ENCODE measurements at regions not wholly inside any gene's neighbourhood (a gene's known extent, or its start where the extent isn't known, plus 50 kb on each side); places are given as distances from the start of the nearest gene placed in this dataset.
"Not testable (repeated sequence)": the region's sequence is repeated elsewhere in the genome, so short reads cannot be mapped to it uniquely, and the experiment has no call there.

- DNase-seq (ENCODE audit: low spot score), result no peak
Observed at GRCh38 chr1:178643349-178643748, 81.7 kb upstream of the RALGPS2 start.

DNA sequence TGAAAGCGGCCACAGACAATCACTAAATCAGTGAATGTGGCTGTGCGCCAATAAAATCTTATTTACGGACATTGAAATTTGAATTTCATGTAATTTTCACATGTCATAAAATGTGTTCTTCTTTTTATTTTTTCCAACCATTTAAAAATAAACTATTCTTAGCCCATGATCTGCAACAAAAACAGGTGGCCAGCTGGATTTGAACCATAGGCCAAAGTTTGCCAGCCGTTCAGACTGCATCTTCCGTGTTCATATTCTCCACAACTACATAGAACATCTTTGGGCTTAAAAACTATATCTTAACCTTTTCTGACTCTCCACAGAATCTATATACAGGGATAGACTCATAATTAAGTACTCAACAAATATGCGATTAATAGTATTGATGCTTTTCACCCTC, 81.2 kb upstream of the RALGPS2 start:
- DNase-seq (ENCODE audit: low spot score), result no peak

DNA sequence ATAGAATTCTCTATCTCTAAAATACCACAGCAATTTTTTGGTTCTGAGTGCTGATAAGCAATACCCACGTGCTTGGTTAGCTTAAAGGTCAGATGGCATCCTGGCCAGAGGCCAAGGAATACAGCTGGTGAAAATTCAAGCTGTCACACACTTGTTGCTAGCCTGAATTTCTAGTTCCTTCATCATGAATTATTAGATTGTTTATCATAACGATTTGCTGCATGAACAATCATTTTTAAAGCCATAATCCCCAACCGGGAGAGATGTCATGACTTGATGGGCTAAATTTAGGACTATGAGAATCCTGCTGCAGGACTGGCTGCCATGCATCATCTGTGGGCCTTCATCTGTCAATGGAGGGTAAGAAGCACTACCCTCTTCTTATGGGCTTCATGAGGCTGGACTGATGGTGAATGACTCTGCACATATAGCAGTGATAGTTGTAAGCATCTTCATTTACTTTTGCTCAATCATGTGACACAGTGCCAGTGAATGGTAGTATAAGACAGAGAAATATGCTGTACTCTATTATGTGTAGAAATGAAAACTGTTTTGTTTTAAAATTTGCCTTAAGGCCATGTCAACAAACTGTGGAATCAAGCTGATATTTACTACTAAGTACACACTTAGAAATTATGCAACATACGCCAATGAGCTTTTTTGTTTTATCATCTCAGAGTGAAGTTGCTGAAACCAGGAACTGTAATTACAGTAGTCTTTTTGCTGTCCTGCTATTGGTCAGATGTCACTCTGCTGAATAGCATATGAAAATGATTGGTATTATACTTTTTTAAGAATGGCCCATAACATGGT, 80.5 kb upstream of the RALGPS2 start:
- no peak for DNase-seq (ENCODE audit: low spot score)

GRCh38 chr1:178645157-178645807, 79.8 kb upstream of the RALGPS2 start:
- peak; percentile 37 for DNase-seq (ENCODE audit: low spot score)

GRCh38 chr1:178645808-178646200, 79.2 kb upstream of the RALGPS2 start:
- no peak for DNase-seq (ENCODE audit: low spot score)

DNA sequence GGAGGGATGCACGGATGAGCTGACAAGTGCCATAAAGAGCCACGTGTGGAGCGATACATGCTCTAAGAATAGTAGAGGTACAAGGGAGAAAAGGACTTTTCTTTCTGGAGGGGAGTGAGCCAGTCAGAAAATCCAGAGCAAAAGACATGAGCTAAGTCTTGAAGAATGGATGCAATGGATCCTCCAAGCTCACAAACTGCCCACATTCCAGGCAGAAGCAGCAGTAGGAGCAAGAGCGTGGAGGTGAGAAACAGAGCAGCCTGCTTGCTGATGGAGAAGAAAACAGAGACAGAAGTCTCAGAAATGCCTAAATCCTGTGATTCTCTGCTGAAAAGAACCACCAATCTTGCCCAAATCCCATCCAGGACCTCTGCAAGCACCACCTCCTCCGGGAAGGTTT, 78.2 kb upstream of the RALGPS2 start:
- no peak for DNase-seq (ENCODE audit: low spot score)

DNA sequence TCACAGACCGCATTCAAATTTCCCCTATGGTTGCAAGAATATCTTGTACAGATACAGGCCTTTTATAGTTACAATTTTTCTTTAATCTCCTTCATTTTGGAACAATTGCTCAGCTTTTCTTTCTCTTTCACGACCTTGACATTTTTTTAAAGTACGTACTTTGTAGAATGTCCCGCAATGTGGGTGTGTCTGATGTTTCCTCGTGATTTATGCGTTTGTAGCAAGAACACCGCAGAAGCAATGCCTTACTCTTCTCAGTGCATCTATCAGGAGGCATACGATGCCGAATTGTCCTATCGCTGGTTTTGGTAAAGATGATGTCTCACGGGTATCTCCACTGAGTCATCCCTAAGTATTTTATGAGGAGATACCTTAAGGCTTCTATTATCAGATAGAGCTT, 76.9 kb upstream of the RALGPS2 start:
- no peak for DNase-seq (ENCODE audit: low spot score)

DNA sequence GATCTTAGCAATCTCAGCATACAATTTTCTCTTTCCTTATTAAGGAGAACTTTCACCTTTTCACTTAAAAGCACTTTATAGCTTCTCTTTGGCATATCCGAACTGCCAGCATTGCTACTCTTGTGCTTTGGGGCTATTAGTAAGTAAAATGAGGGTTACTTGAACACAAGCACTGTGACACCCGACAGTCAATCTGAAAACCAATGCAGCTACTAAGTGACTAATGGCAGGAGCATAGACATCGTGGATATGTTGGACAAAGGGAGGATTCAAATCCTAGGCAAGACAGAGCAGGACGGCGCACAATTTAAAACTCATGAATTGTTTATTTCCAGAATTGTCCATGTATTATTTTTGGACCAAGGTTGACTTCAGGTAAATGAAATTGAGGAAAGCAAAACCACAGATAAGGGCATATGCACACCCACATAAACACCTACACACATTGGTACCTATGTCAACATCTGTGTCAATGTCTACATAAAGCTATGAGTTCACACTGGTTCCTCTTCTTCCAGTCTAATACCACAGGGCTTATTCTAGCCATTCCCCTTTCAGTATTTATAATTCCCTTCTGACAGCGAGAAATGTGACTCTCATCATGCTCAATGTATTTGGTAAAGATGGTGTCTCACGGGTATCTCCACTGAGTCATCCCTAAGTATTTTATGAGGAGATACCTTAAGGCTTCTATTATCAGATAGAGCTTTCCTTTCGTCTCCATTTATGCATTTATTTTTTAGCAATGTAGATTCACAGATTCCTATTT, 75.3 kb upstream of the RALGPS2 start:
- DNase-seq (ENCODE audit: low spot score), result no peak

GRCh38 chr1:178650934-178651511, 74.0 kb upstream of the RALGPS2 start:
- no peak for DNase-seq (ENCODE audit: low spot score)

DNA sequence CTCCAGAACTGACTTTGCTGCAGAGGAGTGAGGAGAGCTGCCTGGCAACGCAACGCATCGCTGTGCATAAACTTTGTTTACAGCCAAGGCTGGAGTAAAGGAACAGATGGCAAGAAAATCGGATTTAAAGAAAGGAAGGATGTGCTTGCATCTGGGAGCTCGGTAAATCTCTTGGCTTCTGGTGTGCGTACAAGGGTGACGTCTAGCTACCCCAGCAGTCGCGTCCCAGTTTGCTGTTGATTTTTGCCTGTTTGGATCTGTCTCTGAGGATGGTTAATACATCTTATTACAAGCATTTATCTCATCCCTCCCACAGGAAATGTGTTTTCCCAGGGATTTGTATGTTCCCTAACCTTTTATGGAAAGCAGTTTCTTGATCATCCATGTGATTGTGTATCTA, 73.3 kb upstream of the RALGPS2 start:
- no peak for DNase-seq (ENCODE audit: low spot score)

- DNase-seq (ENCODE audit: low spot score), result no peak
Observed at GRCh38 chr1:178652506-178653490, 72.2 kb upstream of the RALGPS2 start.

- no peak for DNase-seq (ENCODE audit: low spot score)
Observed at GRCh38 chr1:178659789-178660208, 65.2 kb upstream of the RALGPS2 start.

DNA sequence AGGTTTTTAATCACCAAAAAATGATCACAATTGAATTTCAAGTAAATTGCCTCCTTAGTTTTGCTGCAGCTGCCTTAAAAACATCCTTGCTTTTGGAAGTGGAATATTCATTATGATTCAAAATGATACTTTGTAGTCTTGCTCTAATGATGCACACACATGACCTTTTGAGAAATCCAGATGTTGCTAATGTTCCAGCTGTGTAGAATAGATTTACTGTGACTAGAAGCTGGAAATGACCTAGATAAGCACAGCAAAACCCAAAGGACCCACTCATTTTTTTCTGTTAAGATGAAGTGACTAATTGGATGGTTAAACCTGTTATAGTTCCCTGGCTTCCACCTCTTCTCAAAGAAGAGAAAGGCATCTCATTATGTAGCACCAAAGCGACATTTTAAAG, 64.6 kb upstream of the RALGPS2 start:
- no peak for DNase-seq (ENCODE audit: low spot score)

- DNase-seq (ENCODE audit: low spot score), result no peak
Observed at GRCh38 chr1:178664278-178664677, 60.8 kb upstream of the RALGPS2 start.

GRCh38 chr1:178665579-178665978, 59.5 kb upstream of the RALGPS2 start:
- no peak for DNase-seq (ENCODE audit: low spot score)

DNA sequence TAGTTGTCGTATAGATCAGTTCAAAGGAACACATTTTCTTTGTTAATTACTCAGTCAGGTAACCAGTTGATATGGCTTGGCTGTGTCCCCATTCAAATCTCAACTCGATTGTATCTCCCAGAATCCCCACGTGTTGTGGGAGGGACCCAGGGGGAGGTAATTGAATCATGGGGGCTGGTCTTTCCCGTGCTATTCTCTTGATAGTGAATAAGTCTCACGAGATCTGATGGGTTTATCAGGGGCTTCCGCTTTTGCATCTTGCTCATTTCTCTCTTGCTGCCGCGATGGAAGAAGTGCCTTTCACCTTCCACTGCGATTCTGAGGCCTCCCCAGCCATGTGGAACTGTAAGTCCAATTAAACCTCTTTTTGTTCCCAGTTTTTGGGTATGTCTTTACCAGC, 58.2 kb upstream of the RALGPS2 start:
- DNase-seq (ENCODE audit: low spot score), result not testable (repeated sequence)

GRCh38 chr1:178672434-178672833, 52.6 kb upstream of the RALGPS2 start:
- DNase-seq (ENCODE audit: low spot score), result no peak

GRCh38 chr1:178674559-178674958, 50.5 kb upstream of the RALGPS2 start:
- not testable (repeated sequence) for DNase-seq (ENCODE audit: low spot score)
